ENCODE measurements at regions not wholly inside any gene's neighbourhood (a gene's known extent, or its start where the extent isn't known, plus 50 kb on each side); places are given as distances from the start of the nearest gene placed in this dataset.
"Not testable (repeated sequence)": the region's sequence is repeated elsewhere in the genome, so short reads cannot be mapped to it uniquely, and the experiment has no call there.

DNA sequence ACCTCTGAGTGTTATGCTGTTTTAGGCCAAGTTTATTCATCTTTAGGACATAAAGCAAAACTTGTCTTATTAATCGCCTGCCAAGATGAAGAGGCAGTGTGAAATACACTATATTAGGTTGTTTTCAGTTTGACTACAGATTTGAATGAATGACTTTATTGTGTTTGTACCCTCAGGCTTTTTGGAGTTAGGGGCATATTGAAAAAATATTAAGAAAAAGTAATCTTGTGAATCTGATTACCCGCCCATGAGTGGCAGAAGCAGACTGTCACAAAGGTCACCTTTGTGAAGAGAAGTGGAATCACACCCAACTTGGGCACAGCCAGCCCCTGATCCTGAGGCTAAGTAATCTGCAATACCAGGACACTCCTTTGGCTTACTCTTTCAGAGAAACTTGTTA lies 382.5 kb downstream of the NYAP2 start:
- ATAC-seq (ENCODE audit: poor library complexity) (no peak), DNase-seq (no peak)
- intact Hi-C loops (cut with DNase I) = no loop called here

GRCh38 chr2:225781145-225781544 lies 381.6 kb downstream of the NYAP2 start:
- ATAC-seq (ENCODE audit: poor library complexity) (no peak), DNase-seq (no peak)
- intact Hi-C loops (cut with DNase I) = no loop called here

DNA sequence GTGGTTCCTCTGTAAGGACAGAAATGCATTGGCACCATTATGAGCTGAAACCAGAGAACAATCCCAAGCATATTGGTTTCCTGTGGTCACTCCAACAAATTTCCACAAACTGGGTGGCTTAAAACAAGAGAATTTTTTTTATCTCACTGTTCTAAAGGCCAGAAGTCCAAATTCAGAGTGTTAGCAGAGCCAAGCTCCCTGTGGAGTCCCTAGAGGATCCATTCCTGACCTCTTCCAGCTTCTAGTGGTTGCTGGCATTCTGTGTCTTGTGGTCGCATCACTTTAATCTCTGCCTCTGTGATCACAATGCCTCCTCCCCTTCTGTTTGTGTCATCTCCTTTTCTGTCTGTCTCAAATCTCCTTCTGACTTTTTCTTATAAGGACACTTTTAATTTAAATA lies 380.3 kb downstream of the NYAP2 start:
- no peak for ATAC-seq (ENCODE audit: poor library complexity)
- DNase-seq = no peak

GRCh38 chr2:225773148-225773547 lies 373.6 kb downstream of the NYAP2 start:
- DNase-seq (no peak), ATAC-seq (ENCODE audit: poor library complexity) (peak; percentile 63)
- intact Hi-C loops (cut with DNase I) = no loop called here

More for the DNA sequence above, 380.3 kb downstream of the NYAP2 start:
- intact Hi-C loops (cut with DNase I) = no loop called here

- ATAC-seq (ENCODE audit: poor library complexity) (no peak), DNase-seq (no peak)
- intact Hi-C loops (cut with DNase I) = no loop called here
Observed at GRCh38 chr2:225771701-225772100, 372.2 kb downstream of the NYAP2 start.

DNA sequence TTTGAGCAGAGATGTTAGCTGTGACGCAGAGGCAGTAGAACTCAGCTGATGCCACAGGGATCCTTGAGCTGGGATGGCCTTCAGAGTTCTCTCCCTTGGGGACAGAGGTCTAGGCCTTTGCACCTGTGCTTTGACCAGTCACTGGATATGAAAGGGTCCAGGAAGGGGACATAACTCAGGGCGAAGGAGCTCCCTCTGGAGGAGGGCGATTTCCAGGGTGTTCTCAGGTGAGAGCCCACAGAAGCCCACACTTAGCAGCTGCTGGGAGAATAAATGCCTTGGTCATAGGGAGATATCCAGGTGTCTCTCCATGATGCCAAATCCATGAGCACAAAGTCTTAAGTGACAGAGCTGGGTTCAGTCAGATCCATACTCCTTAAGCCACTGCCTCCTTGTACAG lies 369.2 kb downstream of the NYAP2 start:
- ATAC-seq (ENCODE audit: poor library complexity) (no peak), DNase-seq (no peak)
- intact Hi-C loops (cut with DNase I) = no loop called here

GRCh38 chr2:225766431-225766830 lies 366.9 kb downstream of the NYAP2 start:
- ATAC-seq (ENCODE audit: poor library complexity) (no peak), DNase-seq (no peak)
- intact Hi-C loops (cut with DNase I) = no loop called here

DNA sequence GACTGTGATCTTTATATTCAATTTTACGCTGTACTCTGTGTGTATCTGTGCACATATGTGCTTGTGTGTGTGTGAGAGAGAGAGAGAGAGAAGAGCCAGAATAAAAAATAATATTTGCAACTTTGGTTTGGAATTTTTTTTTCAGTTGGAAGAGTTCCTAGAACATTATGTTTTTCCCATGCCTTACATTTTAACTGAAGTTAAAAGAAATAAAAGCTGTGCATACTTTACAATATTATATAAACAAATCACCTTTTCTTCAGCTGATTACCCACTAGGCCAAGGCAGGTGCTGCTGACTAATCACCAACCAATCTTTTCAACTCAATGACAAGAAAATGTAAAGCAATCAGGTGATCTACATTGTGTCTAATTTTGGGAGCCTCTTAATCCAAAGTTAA lies 366.3 kb downstream of the NYAP2 start:
- DNase-seq = no peak
- intact Hi-C loops (cut with DNase I) = no loop called here
- no peak for ATAC-seq (ENCODE audit: poor library complexity)

DNA sequence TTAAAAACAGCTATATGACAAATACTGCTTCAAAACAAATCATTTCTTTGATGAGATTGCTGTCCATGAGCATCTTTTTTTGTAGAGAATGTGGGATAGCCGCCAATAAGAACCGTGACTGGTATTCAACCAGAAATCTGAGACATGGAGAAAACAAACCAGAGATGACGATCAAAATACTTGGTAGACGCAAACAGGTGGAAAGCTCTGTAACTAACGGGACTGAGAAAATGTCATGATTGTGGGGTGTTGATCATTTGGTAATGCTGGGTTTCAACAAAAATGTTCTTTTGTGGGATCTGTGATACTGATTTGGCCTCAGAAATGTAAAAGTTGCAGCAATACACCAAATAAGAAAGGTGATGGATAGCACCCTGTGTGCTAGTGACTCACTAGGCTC lies 364.8 kb downstream of the NYAP2 start:
- intact Hi-C loops (cut with DNase I) = no loop called here
- no peak for DNase-seq
- ATAC-seq (ENCODE audit: poor library complexity) = no peak

DNA sequence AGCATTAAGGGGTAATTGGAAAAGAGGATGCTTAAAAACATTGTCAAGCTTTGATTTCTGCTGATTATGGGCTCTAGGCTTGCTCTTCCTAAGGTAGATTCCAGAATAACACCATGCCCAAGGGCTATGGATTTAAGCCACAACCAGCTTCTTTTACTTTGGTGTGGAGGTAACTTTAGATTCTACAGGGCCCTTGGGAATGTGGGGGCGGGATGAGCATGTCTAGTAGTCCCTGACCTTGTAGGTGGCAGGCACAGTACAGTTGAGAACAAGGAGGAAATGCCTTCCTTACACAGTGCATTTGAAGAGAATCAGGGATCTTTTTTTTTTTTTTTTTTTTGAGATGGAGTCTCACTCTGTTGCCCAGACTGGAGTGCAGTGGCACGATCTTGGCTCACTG lies 364.2 kb downstream of the NYAP2 start:
- ATAC-seq (ENCODE audit: poor library complexity) (no peak), DNase-seq (no peak)
- intact Hi-C loops (cut with DNase I) = no loop called here

GRCh38 chr2:225761396-225761795 lies 361.9 kb downstream of the NYAP2 start:
- ATAC-seq (ENCODE audit: poor library complexity) (no peak), DNase-seq (no peak)
- intact Hi-C loops (cut with DNase I) = no loop called here

GRCh38 chr2:225757248-225757647 lies 357.7 kb downstream of the NYAP2 start:
- no peak for DNase-seq
- intact Hi-C loops (cut with DNase I) = no loop called here
- no peak for ATAC-seq (ENCODE audit: poor library complexity)

DNA sequence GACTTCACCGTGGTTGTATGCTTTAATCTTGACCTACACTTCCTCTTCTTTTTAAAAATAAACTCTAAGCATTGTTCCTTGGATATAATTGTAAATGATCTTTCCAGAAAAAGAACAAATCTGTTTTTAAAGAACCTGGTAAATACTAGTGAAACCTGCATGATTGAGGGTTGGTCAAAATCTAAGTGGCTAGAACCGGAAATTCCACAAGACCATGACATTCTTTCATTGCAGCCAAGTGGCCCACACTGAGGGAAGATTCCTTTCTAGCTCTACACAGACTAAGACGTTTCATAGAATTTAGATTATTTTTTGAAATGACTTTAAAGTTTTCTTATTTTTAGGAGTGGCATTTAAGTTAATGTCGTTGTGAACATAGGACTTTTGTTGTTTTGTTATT lies 356.7 kb downstream of the NYAP2 start:
- intact Hi-C loops (cut with DNase I) = no loop called here
- DNase-seq (no peak), ATAC-seq (ENCODE audit: poor library complexity) (no peak)

- ATAC-seq (ENCODE audit: poor library complexity) = no peak
- DNase-seq = no peak
- intact Hi-C loops (cut with DNase I) = no loop called here
Observed at GRCh38 chr2:225748609-225749008, 349.1 kb downstream of the NYAP2 start.

- DNase-seq; ATAC-seq (ENCODE audit: poor library complexity); intact Hi-C loops (cut with DNase I): not testable (repeated sequence)
Observed at GRCh38 chr2:225743996-225744395, 344.5 kb downstream of the NYAP2 start.

- no peak for ATAC-seq (ENCODE audit: poor library complexity)
- intact Hi-C loops (cut with DNase I) = no loop called here
Observed at GRCh38 chr2:225742487-225742886, 343.0 kb downstream of the NYAP2 start.

DNA sequence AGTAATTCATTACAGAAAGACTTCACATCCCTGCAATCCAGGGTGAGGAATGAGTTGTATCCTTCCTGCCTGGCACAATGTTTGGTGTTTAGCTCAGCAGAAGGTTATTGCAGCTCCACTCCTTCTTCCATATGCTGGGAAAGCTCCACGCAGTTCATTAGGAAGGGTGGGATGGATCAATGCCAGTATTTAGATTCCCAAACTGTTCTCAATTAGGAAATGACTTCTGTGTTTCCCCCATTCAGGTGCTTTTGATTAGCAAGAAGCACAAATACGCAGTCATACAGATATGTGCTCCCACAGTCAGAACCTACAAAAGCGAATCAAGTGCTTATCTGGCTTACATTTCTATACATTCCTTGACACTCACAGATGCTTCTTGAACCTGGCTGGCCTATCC lies 340.6 kb downstream of the NYAP2 start:
- intact Hi-C loops (cut with DNase I) = no loop called here
- ATAC-seq (ENCODE audit: poor library complexity) (no peak), DNase-seq (no peak)

More at GRCh38 chr2:225742487-225742886, 343.0 kb downstream of the NYAP2 start:
- DNase-seq = no peak

GRCh38 chr2:225739328-225739727 lies 339.8 kb downstream of the NYAP2 start:
- DNase-seq (no peak), ATAC-seq (ENCODE audit: poor library complexity) (no peak)
- intact Hi-C loops (cut with DNase I) = no loop called here

DNA sequence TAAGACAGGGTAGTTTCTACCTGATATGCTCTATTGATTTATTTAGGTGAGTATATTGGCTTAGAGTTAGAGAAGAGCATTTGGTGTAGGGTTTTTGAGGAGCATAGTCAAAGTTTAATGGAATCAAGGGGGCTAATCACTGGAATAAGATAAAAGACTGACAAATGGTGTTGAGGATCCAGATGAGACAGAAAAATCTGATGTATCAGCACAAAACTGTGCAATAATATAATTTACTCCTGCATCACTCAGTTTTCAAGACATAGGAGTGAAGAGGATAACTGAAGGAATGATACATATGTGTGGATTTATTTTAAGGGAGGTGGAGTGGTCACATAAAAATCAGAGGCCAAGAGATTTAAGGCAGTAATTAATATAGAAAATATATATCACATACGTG lies 339.2 kb downstream of the NYAP2 start:
- no peak for ATAC-seq (ENCODE audit: poor library complexity)
- DNase-seq = no peak
- intact Hi-C loops (cut with DNase I) = no loop called here

DNA sequence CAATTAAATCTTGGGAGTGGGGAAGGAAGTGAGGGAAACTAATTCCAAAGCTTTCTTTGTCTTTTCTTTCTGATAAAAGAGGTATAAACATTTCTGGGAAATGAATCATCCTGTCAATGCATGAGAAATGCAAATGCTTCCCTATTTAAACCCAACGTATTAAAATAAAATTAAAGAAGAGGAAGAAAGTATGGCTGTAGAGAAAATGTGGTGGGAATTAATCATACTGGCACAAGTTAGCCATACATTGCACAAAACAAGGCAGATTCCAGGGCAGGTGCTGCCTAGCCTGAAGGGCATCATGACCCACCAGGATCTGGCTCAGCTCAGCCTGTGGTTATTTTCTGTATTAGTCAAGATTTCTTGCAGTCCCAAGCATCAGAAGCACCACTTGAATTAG lies 338.0 kb downstream of the NYAP2 start:
- no peak for DNase-seq
- ATAC-seq (ENCODE audit: poor library complexity) = no peak
- intact Hi-C loops (cut with DNase I) = no loop called here

GRCh38 chr2:225735844-225736243 lies 336.3 kb downstream of the NYAP2 start:
- intact Hi-C loops (cut with DNase I) = no loop called here
- DNase-seq (no peak), ATAC-seq (ENCODE audit: poor library complexity) (no peak)

DNA sequence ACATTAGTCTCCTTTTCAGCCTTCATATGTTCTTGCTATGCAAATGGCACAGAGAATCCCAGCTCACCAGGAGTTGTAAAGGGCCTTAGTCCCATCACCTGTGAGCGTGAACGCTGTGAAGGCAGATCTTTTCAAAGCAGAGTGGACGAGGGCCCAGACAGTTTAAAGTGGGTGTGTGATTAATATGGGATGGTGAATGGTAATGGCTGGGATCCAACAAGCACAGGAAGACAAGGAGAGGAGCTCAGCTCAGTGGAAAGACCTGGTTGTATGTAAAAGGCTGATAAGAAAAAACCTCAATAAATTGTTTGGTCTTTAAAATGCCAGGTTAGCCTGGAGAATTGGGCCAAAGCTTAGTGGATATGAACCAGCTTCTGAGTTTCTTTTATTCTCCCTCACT lies 326.2 kb downstream of the NYAP2 start:
- ATAC-seq (ENCODE audit: poor library complexity) (no peak), DNase-seq (no peak)
- intact Hi-C loops (cut with DNase I) = no loop called here

Measured in Right ventricle myocardium superior (tissue), 1 donor.